GM18861 (cell line): ENCODE measurements at regions not wholly inside any gene's neighbourhood (a gene's known extent, or its start where the extent isn't known, plus 50 kb on each side); places are given as distances from the start of the nearest gene placed in this dataset.
"Not testable (repeated sequence)": the region's sequence is repeated elsewhere in the genome, so short reads cannot be mapped to it uniquely, and the experiment has no call there.

Source experiments
- ATAC-seq: cut with Tn5 transposase; IDR thresholded peaks from one replicate; pipeline ENCODE4 v1.9.1; 2021; ENCODE audit not compliant: unreplicated experiment

GRCh38 chr10:55929291-55929690 lies 431.8 kb downstream of the ZWINT start:
- ATAC-seq: no peak

GRCh38 chr10:55899472-55900147 lies 461.4 kb downstream of the ZWINT start:
- not testable (repeated sequence) for ATAC-seq

- no peak for ATAC-seq
These were observed 463.6 kb downstream of the ZWINT start for GRCh38 chr10:55897490-55897921.

- ATAC-seq: no peak
These were observed 468.8 kb downstream of the ZWINT start for GRCh38 chr10:55892276-55892675.

GRCh38 chr10:55881588-55881987 lies 479.5 kb downstream of the ZWINT start:
- ATAC-seq: no peak

GRCh38 chr10:55873485-55873884 lies 487.6 kb downstream of the ZWINT start:
- no peak for ATAC-seq

GRCh38 chr10:55870186-55870585 lies 490.9 kb downstream of the ZWINT start:
- no peak for ATAC-seq

- ATAC-seq: no peak
These were observed 493.2 kb downstream of the ZWINT start for GRCh38 chr10:55867848-55868247.

- no peak for ATAC-seq
These were observed 502.3 kb downstream of the ZWINT start for GRCh38 chr10:55858730-55859129.

- no peak for ATAC-seq
These were observed 508.2 kb downstream of the ZWINT start for GRCh38 chr10:55852900-55853299.

GRCh38 chr10:55837273-55837672 lies 523.8 kb downstream of the ZWINT start:
- ATAC-seq: no peak

GRCh38 chr10:55822096-55822495 lies 539.0 kb downstream of the ZWINT start:
- no peak for ATAC-seq

GRCh38 chr10:55820478-55820877 lies 540.6 kb downstream of the ZWINT start:
- ATAC-seq: no peak

- no peak for ATAC-seq
These were observed 541.0 kb downstream of the ZWINT start for GRCh38 chr10:55820071-55820470.

- no peak for ATAC-seq
These were observed 547.4 kb downstream of the ZWINT start for GRCh38 chr10:55813451-55814170.

- ATAC-seq: no peak
These were observed 558.0 kb downstream of the ZWINT start for GRCh38 chr10:55803055-55803454.

- no peak for ATAC-seq
These were observed 559.8 kb downstream of the ZWINT start for GRCh38 chr10:55801353-55801661.

- no peak for ATAC-seq
These were observed 560.3 kb downstream of the ZWINT start for GRCh38 chr10:55800602-55801352.

GRCh38 chr10:55793024-55793423 lies 568.0 kb downstream of the ZWINT start:
- ATAC-seq: no peak

GRCh38 chr10:55790276-55790675 lies 570.8 kb downstream of the ZWINT start:
- ATAC-seq: not testable (repeated sequence)

- no peak for ATAC-seq
These were observed 574.5 kb downstream of the ZWINT start for GRCh38 chr10:55786461-55787050.

- ATAC-seq: no peak
These were observed 578.9 kb downstream of the ZWINT start for GRCh38 chr10:55782181-55782580.
